Mammary epithelial cell (primary cell): ENCODE measurements at regions not wholly inside any gene's neighbourhood (a gene's known extent, or its start where the extent isn't known, plus 50 kb on each side); places are given as distances from the start of the nearest gene placed in this dataset.

Source experiments
- CTCF ChIP-seq, 2 donors: IDR thresholded peaks in 1 of 2; conservative IDR thresholded peaks in 1 of 2; 2 replicates each; pipeline ENCODE4 v1.5.1; 2011 to 2012; ENCODE audit warnings: inconsistent platforms in 2 of 2, low read length in 2 of 2, mild to moderate bottlenecking in 2 of 2, control low read depth in 1 of 2, low read depth in 1 of 2; ENCODE audit not compliant: insufficient read depth in 1 of 2; ENCODE audit errors: extremely low read depth in 1 of 2
- EZH2 ChIP-seq: IDR thresholded peaks from 2 replicates; pipeline ENCODE4 v1.6.1; 2012; ENCODE audit warnings: low read length, inconsistent platforms, borderline replicate concordance

- no peak for TF ChIP-seq CTCF (conservative IDR thresholded peaks at IDR 0.05 in 1 of 2, IDR thresholded peaks at IDR 0.05 in 1 of 2; ENCODE audit: extremely low read depth in 1 of 2, insufficient read depth in 1 of 2, low read depth in 1 of 2, low read length in 2 of 2)
- no peak for TF ChIP-seq EZH2
These were observed 174.1 kb upstream of the EEA1 start for GRCh38 chr12:93103154-93103553.
